Panc1 (cell line): ENCODE measurements at regions not wholly inside any gene's neighbourhood (a gene's known extent, or its start where the extent isn't known, plus 50 kb on each side); places are given as distances from the start of the nearest gene placed in this dataset.

ENCODE experiments used
- POLR2AphosphoS5 ChIP-seq: IDR thresholded peaks from 2 replicates; pipeline ENCODE4 v1.6.1; 2012; ENCODE audit warnings: mild to moderate bottlenecking, low read depth, low read length, moderate library complexity
- TCF7L2 ChIP-seq: IDR thresholded peaks from 2 replicates; pipeline ENCODE4 v1.6.1; 2011; ENCODE audit warnings: mild to moderate bottlenecking, low read depth, low read length, inconsistent platforms
- TF ChIP-seq, protein P1 (sequence below): fragments of 450-650 bp; IDR thresholded peaks from 2 replicates; pipeline ENCODE4 v1.5.1; 2017; ENCODE audit warnings: mild to moderate bottlenecking

DNA sequence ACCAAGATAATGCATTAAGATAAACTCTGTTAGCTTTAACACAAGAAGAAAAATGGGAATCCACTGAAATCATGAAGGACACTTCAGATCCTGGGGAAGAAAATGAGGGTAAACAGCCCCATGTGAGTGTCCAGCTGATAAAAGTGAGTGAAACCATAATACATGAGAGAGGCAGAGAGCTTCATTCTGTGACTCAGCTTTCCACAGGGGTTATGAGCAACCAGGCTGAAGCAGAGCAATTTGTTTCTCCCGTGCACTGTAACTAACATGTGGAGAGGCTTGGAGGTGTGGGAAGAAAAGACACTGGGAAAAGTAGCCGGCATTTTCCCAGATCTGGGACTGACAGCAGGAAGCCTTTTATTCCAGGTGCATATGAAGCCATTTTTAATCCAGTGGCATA, 971.7 kb downstream of the ANKRD7 start:
- TF ChIP-seq POLR2AphosphoS5 (no peak), TCF7L2 (no peak)
- TF ChIP-seq, protein P1, sequence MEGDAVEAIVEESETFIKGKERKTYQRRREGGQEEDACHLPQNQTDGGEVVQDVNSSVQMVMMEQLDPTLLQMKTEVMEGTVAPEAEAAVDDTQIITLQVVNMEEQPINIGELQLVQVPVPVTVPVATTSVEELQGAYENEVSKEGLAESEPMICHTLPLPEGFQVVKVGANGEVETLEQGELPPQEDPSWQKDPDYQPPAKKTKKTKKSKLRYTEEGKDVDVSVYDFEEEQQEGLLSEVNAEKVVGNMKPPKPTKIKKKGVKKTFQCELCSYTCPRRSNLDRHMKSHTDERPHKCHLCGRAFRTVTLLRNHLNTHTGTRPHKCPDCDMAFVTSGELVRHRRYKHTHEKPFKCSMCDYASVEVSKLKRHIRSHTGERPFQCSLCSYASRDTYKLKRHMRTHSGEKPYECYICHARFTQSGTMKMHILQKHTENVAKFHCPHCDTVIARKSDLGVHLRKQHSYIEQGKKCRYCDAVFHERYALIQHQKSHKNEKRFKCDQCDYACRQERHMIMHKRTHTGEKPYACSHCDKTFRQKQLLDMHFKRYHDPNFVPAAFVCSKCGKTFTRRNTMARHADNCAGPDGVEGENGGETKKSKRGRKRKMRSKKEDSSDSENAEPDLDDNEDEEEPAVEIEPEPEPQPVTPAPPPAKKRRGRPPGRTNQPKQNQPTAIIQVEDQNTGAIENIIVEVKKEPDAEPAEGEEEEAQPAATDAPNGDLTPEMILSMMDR = no peak
